BJ (cell line): ENCODE measurements at regions not wholly inside any gene's neighbourhood (a gene's known extent, or its start where the extent isn't known, plus 50 kb on each side); places are given as distances from the start of the nearest gene placed in this dataset.
A peak's percentile ranks its signal among the peaks of the same experiment; 100 is the strongest.

Experiments used
- CTCF ChIA-PET: fragments of 350-600 bp; formaldehyde crosslinking; extraction: SDS; loops from one replicate; lab custom pipeline; 2021; ENCODE audit warnings: antibody characterized with exemption, inconsistent platforms; lab: Yijun Ruan, JAX
- POLR2A ChIA-PET: fragments of 300-600 bp; sonication (Branson Sonifier 250); formaldehyde crosslinking; extraction: SDS; loops from one replicate; lab custom pipeline; 2021; ENCODE audit warnings: antibody characterized with exemption; lab: Charles Lee
- DNase-seq: peaks from one replicate; pipeline ENCODE4 v3.0.0-alpha.2; 2011; ENCODE audit warnings: low read depth
- H3K27me3 ChIP-seq: 2 replicates; pipeline ENCODE4 v1.6.0; 2011; ENCODE audit warnings: low read length; ENCODE audit not compliant: control insufficient read depth, insufficient read depth
- H3K36me3 ChIP-seq: 2 replicates; pipeline ENCODE4 v1.5.1; 2011; ENCODE audit warnings: low read length; ENCODE audit not compliant: control insufficient read depth, insufficient read depth
- H3K4me3 ChIP-seq: 2 replicates; pipeline ENCODE4 v1.5.1; 2011; ENCODE audit warnings: low read depth, mild to moderate bottlenecking, control low read depth, low read length
- CTCF ChIP-seq: IDR thresholded peaks from 2 replicates; pipeline ENCODE4 v1.5.1; 2011; ENCODE audit warnings: low read depth, mild to moderate bottlenecking, control low read depth, inconsistent platforms, low read length, moderate library complexity; ENCODE audit not compliant: insufficient read depth

DNA sequence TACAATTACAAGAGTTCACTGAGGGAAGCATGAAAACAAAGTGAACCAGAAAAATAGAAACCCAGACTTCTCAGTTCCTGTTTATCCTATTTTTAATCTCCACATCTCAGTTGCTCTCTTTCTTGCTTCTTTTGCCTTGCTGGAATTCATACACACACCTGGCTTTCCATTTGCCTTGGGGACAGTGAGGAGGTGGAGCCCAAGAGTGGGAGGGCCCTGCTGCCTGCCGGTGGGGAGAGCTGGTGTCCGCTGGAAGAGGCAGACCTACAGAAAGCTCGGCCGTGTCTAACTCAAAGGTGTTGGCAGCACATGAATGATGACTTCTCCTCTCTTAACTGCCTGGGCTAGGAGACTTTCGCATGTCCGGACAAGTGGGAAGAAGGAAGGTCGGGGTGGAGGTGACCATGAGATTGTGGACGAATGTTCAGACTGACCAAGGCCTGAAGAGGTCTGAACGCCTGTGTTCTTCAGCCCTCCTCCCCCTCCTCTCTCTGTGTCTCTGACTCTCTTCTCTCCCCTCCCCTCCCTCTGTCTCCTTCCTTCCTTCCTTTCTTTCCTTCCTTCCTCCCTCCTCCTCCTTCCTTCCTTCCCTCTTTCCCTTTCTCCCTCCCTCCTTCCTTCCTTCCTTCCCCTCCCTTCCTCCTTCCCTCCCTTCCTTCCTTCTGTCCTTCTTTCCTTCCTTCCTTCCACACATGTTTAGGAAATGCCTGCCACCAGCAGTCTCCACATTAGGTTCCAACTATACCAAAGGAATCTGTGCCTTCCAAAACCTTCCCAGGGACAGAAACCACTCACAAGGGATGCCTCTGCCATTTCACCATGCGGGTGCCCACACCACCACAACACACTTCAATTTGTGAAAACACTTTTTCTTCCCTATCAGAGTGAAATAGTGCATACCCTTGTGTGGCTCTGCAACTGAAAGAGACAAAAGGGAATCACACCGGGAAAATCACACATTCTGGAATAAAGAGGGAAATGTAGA, 157.3 kb upstream of the RUNX1 start:
- H3K36me3 ChIP-seq: no peaks in the 10 kb centered on the region
- DNase-seq: no peak
- no peak overlapping the region for H3K4me3 ChIP-seq
- ChIA-PET CTCF (interaction anchor here (0.6 to 2.4 kb wide), 4 partner anchors 73 to 318 kb away, joined by 3 to 9 read pairs (median 4); no protein-coding TSS in a partner anchor), POLR2A (no interaction called here)
- H3K27me3 ChIP-seq: no peaks in the 10 kb centered on the region
- TF ChIP-seq CTCF: no peak

DNA sequence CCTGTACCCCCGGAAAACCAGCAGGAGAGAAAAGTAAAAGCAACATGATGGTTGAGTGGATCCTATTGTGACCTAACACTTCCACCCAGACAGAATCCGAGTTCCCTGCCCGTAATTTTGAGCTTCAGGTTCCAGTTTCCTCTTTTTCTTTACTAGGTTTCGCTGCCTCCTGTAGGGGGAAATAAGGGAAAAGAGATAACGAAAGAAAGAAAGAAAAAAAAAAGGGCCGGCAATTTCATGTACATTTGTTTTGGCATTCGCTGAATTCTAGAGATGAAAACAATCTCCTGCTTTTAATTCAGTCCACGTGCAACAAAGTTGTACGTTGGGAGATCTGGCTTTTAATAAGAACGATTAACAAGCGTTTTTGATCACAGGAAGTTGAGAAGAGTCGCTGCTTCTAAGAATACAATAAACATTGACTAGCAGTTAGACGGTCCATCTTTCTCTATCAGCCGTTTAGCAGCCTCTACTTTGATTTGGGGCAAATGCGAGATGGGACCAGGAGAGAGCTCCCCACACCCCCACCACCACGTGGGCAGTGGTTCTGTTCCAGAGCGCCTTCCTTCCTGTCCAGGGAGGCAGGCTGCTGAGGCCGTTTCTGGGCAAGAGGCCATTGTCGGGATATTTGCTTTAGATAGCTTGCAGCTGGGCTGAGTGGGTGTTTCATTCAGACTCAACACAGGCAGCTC, 155.9 kb upstream of the RUNX1 start:
- Histone ChIP-seq H3K4me3 (no peak overlapping the region), H3K27me3 (no peaks in the 10 kb centered on the region), H3K36me3 (no peaks in the 10 kb centered on the region)
- peak; percentile 33 for TF ChIP-seq CTCF
- POLR2A ChIA-PET: interaction anchor here (0.6 to 0.7 kb wide), 6 partner anchors 49 to 879 kb away, joined by 3 to 7 read pairs (median 4); no protein-coding TSS in a partner anchor
- CTCF ChIA-PET: interaction anchor here (0.6 to 2.4 kb wide), 6 partner anchors 11 to 408 kb away, joined by 3 to 9 read pairs (median 4); no protein-coding TSS in a partner anchor
- peak; percentile 57 for DNase-seq

DNA sequence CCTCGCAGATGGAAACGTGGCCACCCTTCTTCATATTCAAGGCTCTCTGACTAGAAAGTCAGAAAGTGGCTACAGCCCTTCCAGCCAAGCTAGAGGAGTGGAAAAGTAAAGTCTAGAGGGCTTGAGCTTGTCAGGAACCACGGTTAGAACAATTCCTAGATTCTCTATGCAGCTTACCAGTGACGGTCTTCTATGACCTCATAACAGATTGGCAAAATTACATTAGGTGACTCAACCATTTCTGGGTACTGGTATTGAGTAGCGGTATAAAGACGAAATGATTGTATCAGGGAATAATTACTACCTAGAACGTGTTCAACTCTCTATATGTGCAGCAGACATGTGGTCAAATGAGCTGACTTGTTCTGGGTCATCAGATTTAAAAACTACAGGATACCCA, 155.0 kb upstream of the RUNX1 start:
- H3K4me3 ChIP-seq: no peak overlapping the region
- CTCF ChIA-PET: interaction anchor here (1.7 to 2.4 kb wide), 2 partner anchors 12 to 315 kb away, joined by 5 to 9 read pairs; no protein-coding TSS in a partner anchor
- TF ChIP-seq CTCF: no peak
- DNase-seq: no peak
- no peaks in the 10 kb centered on the region for H3K27me3 ChIP-seq
- H3K36me3 ChIP-seq: no peaks in the 10 kb centered on the region
- POLR2A ChIA-PET: interaction anchor here (0.6 to 0.7 kb wide), 5 partner anchors 50 to 380 kb away, joined by 3 to 7 read pairs (median 4); no protein-coding TSS in a partner anchor

DNA sequence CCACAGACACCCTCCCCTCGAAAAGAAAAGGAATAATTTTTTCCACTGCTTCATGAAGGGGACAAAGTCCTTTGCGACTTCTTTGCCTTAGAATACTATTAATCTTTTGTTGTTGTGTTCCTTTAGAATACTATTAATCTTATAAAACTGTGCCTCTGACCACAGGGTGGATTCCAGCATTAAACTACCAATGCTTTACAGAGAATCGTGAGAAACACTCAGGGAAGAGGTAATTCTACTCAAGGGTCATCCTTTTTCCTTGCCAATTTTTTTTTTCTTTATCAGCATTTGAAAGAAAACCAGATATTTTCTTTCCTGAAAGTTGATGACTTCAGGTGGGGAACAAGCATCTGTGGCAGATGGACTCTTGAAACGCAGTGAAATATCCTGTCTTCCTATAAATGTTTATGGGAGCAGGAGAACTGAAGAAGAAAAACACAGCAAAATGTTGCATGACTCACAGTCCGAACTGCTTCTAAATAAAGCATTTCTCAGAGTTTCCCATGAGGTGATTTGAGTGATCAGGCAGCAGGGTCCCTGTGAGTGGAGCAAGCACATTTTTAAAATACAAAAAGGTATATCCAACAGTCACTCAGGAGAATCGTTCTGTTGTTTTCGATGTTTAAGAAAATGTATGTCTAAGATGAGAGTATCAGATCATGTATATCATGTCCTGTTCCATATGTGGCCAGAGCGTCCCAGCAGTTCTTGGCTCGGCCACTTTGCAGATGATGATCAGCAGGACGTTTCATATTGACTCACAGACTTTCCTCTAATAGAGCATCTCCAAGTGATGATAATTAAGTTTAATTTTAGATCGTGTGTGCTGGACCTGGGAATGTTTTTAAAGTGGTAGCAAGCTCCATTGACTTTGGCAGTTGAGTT, 154.2 kb upstream of the RUNX1 start:
- no peak overlapping the region for H3K4me3 ChIP-seq
- no peaks in the 10 kb centered on the region for H3K36me3 ChIP-seq
- TF ChIP-seq CTCF: no peak
- ChIA-PET CTCF (interaction anchor here (0.6 to 2.4 kb wide), 2 partner anchors 12 to 315 kb away, joined by 3 to 9 read pairs; no protein-coding TSS in a partner anchor), POLR2A (no interaction called here)
- peak; percentile 79 for DNase-seq
- H3K27me3 ChIP-seq: no peaks in the 10 kb centered on the region
